ENCODE measurements at regions not wholly inside any gene's neighbourhood (a gene's known extent, or its start where the extent isn't known, plus 50 kb on each side); places are given as distances from the start of the nearest gene placed in this dataset.
A peak's percentile ranks its signal among the peaks of the same experiment; 100 is the strongest.
"Not testable (repeated sequence)": the region's sequence is repeated elsewhere in the genome, so short reads cannot be mapped to it uniquely, and the experiment has no call there.

DNA sequence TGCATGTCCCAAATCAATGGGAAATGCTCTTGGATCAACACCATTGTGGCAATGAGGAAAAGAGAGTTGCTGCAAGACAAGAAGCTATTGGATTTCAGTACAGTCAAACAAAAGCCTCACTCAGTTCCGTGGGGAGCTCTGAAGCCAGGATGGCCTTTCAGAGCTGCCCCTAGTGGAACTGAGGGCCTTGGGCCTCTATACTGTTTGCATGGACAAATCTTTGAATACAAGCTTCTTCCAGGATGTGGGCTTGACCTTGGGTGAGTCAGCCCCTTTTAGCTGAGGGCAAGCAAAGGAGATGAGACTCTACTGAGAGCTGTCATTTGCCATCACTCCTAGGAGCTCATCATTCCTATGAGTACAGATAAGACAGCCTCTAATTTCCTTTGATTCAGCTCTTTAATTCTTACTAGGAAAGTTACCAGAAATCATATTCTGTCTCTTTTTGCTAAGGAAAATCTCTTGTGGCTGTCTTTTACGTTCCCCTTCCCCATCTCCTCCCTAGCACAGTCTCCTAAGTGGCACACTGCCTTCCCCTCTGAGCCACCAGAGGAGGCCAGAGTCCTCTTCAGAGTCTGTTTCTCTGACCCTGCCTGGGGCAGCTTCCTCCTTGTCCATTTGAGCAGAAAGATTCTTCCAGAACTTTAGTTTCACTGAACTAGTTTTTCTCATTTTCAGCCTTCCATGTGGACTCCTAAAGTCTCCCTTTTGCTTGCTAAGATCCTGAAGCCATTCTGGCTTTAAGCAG is 168.8 kb upstream of the POC5 start:
- intact Hi-C loops (cut with micrococcal nuclease; ENCODE audit: unreplicated experiment) = no loop called here
- DNase-seq = peak; percentile 28
- CTCF ChIA-PET = interaction anchor here (1.2 to 2.2 kb wide), 2 partner anchors 289 to 371 kb away, joined by 3 to 10 read pairs; no protein-coding TSS in a partner anchor
- no peak overlapping the region for H3K27ac Mint-ChIP-seq (ENCODE audit: unreplicated experiment)
- no peaks in the 10 kb centered on the region for H3K4me1 Mint-ChIP-seq (ENCODE audit: low read depth, unreplicated experiment)
- H3K4me3 Mint-ChIP-seq (ENCODE audit: low read depth, unreplicated experiment) = no peak overlapping the region
- no TSS peak for BruUV-seq (replicated peaks)
- H3K27me3 Mint-ChIP-seq (ENCODE audit: unreplicated experiment) = peaks cover 2% of the 10 kb centered on the region
- TF ChIP-seq, protein P1, sequence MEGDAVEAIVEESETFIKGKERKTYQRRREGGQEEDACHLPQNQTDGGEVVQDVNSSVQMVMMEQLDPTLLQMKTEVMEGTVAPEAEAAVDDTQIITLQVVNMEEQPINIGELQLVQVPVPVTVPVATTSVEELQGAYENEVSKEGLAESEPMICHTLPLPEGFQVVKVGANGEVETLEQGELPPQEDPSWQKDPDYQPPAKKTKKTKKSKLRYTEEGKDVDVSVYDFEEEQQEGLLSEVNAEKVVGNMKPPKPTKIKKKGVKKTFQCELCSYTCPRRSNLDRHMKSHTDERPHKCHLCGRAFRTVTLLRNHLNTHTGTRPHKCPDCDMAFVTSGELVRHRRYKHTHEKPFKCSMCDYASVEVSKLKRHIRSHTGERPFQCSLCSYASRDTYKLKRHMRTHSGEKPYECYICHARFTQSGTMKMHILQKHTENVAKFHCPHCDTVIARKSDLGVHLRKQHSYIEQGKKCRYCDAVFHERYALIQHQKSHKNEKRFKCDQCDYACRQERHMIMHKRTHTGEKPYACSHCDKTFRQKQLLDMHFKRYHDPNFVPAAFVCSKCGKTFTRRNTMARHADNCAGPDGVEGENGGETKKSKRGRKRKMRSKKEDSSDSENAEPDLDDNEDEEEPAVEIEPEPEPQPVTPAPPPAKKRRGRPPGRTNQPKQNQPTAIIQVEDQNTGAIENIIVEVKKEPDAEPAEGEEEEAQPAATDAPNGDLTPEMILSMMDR (IDR thresholded peaks at IDR 0.05; ENCODE audit: unreplicated experiment) = no peak
- H3K9me3 Mint-ChIP-seq (ENCODE audit: low read depth, unreplicated experiment) = no peaks in the 10 kb centered on the region
- H3K36me3 Mint-ChIP-seq (ENCODE audit: insufficient read depth, unreplicated experiment) = no peaks in the 10 kb centered on the region

DNA sequence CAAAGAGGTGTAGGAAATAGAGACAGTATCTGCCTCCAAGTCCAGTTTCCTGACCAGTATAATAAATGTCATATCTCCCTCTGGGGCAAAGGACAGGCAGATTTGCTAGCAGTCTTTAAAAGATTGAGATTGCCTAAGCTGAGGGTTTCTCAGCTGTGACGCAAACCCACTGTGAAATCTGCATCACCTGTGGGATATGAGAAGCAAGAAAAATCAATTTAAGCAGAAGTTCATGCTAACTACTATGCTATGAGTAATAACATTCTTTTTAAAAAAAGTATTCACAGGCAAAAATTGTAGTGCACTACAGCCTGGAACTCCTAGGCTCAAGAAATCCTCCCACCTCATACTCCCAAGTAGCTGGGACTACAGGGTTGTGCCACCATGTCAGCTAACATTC is 168.1 kb upstream of the POC5 start:
- H3K4me3 Mint-ChIP-seq (ENCODE audit: low read depth, unreplicated experiment) = no peak overlapping the region
- H3K27me3 Mint-ChIP-seq (ENCODE audit: unreplicated experiment) = no peaks in the 10 kb centered on the region
- DNase-seq = no peak
- BruUV-seq (replicated peaks) = no TSS peak
- H3K9me3 Mint-ChIP-seq (ENCODE audit: low read depth, unreplicated experiment) = peaks cover under 1% of the 10 kb centered on the region
- no peaks in the 10 kb centered on the region for H3K4me1 Mint-ChIP-seq (ENCODE audit: low read depth, unreplicated experiment)
- intact Hi-C loops (cut with micrococcal nuclease; ENCODE audit: unreplicated experiment) = no loop called here
- H3K27ac Mint-ChIP-seq (ENCODE audit: unreplicated experiment) = no peak overlapping the region
- CTCF ChIA-PET = interaction anchor here (1.2 to 2.2 kb wide), 2 partner anchors 290 to 372 kb away, joined by 3 to 10 read pairs; no protein-coding TSS in a partner anchor
- TF ChIP-seq, protein P1 (IDR thresholded peaks at IDR 0.05; ENCODE audit: unreplicated experiment) = no peak
- no peaks in the 10 kb centered on the region for H3K36me3 Mint-ChIP-seq (ENCODE audit: insufficient read depth, unreplicated experiment)

DNA sequence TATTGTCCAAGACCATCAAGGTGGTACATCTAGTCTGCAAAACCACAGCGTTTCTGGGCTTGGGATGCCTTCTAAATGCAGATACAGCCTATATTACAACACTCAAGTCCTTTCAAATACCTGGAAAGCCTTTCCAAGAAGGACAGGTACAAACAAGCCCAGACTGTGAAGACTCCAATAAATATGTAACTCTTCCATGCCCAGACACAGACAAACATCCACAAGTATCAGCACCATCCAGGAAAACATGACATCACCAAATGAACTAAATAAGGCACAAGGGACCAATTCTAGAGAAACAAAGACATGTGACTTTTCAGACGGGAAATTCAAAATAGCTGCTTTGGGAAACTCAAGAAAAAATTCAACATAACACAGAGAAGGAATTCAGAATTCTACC is 152.7 kb upstream of the POC5 start:
- TF ChIP-seq, protein P1 (IDR thresholded peaks at IDR 0.05; ENCODE audit: unreplicated experiment) = no peak
- H3K4me1 Mint-ChIP-seq (ENCODE audit: low read depth, unreplicated experiment) = no peaks in the 10 kb centered on the region
- no peak overlapping the region for H3K4me3 Mint-ChIP-seq (ENCODE audit: low read depth, unreplicated experiment)
- CTCF ChIA-PET = no interaction called here
- peaks cover 64% of the 10 kb centered on the region for H3K27me3 Mint-ChIP-seq (ENCODE audit: unreplicated experiment)
- no peaks in the 10 kb centered on the region for H3K36me3 Mint-ChIP-seq (ENCODE audit: insufficient read depth, unreplicated experiment)
- intact Hi-C loops (cut with micrococcal nuclease; ENCODE audit: unreplicated experiment) = no loop called here
- no peak overlapping the region for H3K27ac Mint-ChIP-seq (ENCODE audit: unreplicated experiment)
- no TSS peak for BruUV-seq (replicated peaks)
- no peak for DNase-seq
- no peaks in the 10 kb centered on the region for H3K9me3 Mint-ChIP-seq (ENCODE audit: low read depth, unreplicated experiment)

DNA sequence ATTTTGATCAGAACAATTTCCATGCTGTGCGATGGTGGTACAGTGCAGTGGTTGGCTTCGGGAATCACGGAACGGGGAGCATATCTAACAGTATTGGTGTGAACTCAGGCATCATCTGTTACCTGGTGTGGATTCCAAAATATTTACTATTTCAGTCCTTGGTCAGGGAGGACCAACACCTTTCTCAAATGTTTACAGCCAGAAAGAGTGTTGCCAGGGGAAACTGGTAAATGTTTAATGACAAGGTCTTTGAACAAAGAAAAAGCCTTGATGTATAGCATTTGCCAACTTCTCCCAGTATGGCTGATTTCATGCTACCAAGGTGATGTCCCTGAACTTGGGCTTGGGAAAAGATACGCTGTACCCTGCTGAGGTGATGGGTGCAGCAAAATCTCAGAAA is 145.6 kb upstream of the POC5 start:
- Mint-ChIP-seq H3K27me3 (ENCODE audit: unreplicated experiment) (peaks cover 85% of the 10 kb centered on the region), H3K4me1 (ENCODE audit: low read depth, unreplicated experiment) (no peaks in the 10 kb centered on the region), H3K9me3 (ENCODE audit: low read depth, unreplicated experiment) (no peaks in the 10 kb centered on the region), H3K27ac (ENCODE audit: unreplicated experiment) (no peak overlapping the region), H3K36me3 (ENCODE audit: insufficient read depth, unreplicated experiment) (no peaks in the 10 kb centered on the region), H3K4me3 (ENCODE audit: low read depth, unreplicated experiment) (no peak overlapping the region)
- intact Hi-C loops (cut with micrococcal nuclease; ENCODE audit: unreplicated experiment) = no loop called here
- TF ChIP-seq, protein P1 (IDR thresholded peaks at IDR 0.05; ENCODE audit: unreplicated experiment) = no peak
- DNase-seq = no peak
- BruUV-seq (replicated peaks) = no TSS peak
- CTCF ChIA-PET = no interaction called here

DNA sequence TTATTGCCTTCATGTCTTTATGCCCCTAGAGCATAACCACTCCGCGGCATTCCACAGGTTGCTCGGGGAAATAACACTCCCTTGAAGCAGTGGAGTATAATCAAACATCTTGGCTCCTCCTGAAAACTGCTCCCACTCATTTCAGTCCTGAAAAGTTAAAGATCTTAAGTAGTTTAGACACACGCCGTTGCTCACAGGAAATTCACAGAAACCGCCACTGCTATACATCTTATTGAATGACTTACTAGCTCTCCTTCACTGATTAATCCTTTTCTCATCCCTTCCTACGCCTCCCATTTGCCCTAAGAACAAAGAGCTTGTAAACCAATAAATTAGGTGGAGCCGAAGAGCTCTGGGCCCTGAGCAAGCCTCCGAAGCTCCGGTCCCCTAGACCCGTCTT is 142.4 kb upstream of the POC5 start:
- BruUV-seq (replicated peaks); H3K9me3 Mint-ChIP-seq (ENCODE audit: low read depth, unreplicated experiment); H3K4me3 Mint-ChIP-seq (ENCODE audit: low read depth, unreplicated experiment); H3K36me3 Mint-ChIP-seq (ENCODE audit: insufficient read depth, unreplicated experiment); H3K4me1 Mint-ChIP-seq (ENCODE audit: low read depth, unreplicated experiment); DNase-seq; CTCF ChIA-PET; H3K27ac Mint-ChIP-seq (ENCODE audit: unreplicated experiment); intact Hi-C loops (cut with micrococcal nuclease; ENCODE audit: unreplicated experiment): not testable (repeated sequence)
- H3K27me3 Mint-ChIP-seq (ENCODE audit: unreplicated experiment) = peaks cover 79% of the 10 kb centered on the region
